ENCODE measurements at regions not wholly inside any gene's neighbourhood (a gene's known extent, or its start where the extent isn't known, plus 50 kb on each side); places are given as distances from the start of the nearest gene placed in this dataset.

DNA sequence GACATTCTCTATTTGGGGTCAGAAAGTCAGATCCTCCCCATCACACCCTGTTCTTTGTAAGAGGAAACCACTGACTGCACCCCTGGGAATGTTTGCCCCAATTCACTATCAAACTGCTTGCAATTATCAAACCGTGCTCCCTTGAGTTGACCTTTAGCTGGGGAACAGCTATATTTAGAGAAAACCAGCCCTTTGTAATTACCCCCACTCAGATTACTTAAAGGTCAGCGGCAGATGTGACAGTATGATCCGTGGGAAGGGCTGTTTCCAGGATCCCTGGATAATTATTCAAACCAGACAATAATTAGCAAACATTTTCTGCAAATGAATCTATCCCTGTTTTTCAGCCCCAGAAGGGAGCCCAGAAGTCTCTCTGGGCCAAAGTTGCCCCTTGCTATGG, 242.7 kb downstream of the RRAGC start:
- H2AFZ ChIP-seq, result no peak overlapping the region
- Mint-ChIP-seq H3K27me3 (ENCODE audit: insufficient read depth, low read depth, poor library complexity) (peaks cover 4% of the 10 kb centered on the region), H3K9me3 (peaks cover 10% of the 10 kb centered on the region; the same call in 2 of the 3 replicates), H3K4me1 (no peaks in the 10 kb centered on the region), H3K4me3 (no peak overlapping the region), H3K27ac (no peak overlapping the region), H3K36me3 (ENCODE audit: low read depth) (peaks cover 4% of the 10 kb centered on the region; the same call in 2 of the 3 replicates)
- H3K4me3 ChIP-seq, result no peak overlapping the region
- H3K27ac ChIP-seq (ENCODE audit: low read depth), result no peak overlapping the region
- no peaks in the 10 kb centered on the region for H3K4me1 ChIP-seq (ENCODE audit: insufficient read depth)
- H3K79me2 ChIP-seq (replicated peaks; ENCODE audit: insufficient read depth), result no peaks in the 10 kb centered on the region
- H3K27me3 ChIP-seq (ENCODE audit: insufficient read depth), result no peaks in the 10 kb centered on the region
- H3F3A ChIP-seq (replicated peaks; ENCODE audit: low read depth), result no peaks in the 10 kb centered on the region
- ATAC-seq (no peak), DNase-seq (ENCODE audit: low spot score) (no peak)
- 0 out of 2 replicates have a peak, but pooled peaks cover 3% of the 10 kb centered on the region for H3K9me2 ChIP-seq (ENCODE audit: insufficient read depth)
- no peaks in the 10 kb centered on the region for H4K20me1 ChIP-seq (replicated peaks; ENCODE audit: insufficient read depth)
- no peaks in the 10 kb centered on the region for H3K36me3 ChIP-seq (ENCODE audit: insufficient read depth)
- TF ChIP-seq, protein P1, sequence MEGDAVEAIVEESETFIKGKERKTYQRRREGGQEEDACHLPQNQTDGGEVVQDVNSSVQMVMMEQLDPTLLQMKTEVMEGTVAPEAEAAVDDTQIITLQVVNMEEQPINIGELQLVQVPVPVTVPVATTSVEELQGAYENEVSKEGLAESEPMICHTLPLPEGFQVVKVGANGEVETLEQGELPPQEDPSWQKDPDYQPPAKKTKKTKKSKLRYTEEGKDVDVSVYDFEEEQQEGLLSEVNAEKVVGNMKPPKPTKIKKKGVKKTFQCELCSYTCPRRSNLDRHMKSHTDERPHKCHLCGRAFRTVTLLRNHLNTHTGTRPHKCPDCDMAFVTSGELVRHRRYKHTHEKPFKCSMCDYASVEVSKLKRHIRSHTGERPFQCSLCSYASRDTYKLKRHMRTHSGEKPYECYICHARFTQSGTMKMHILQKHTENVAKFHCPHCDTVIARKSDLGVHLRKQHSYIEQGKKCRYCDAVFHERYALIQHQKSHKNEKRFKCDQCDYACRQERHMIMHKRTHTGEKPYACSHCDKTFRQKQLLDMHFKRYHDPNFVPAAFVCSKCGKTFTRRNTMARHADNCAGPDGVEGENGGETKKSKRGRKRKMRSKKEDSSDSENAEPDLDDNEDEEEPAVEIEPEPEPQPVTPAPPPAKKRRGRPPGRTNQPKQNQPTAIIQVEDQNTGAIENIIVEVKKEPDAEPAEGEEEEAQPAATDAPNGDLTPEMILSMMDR (conservative IDR thresholded peaks at IDR 0.05; ENCODE audit: low read depth in 2 of 2), result no peak
- TF ChIP-seq EZH2phosphoT487 (IDR thresholded peaks at IDR 0.05; ENCODE audit: unreplicated experiment) (no peak), CREB1 (CRISPR knock-in tag; IDR thresholded peaks at IDR 0.05; ENCODE audit: low read depth) (no peak), STAT1 (IDR thresholded peaks at IDR 0.05; ENCODE audit: unreplicated experiment) (no peak), ZNF114 (CRISPR knock-in tag; IDR thresholded peaks at IDR 0.05) (no peak), NANOG (IDR thresholded peaks at IDR 0.05; ENCODE audit: borderline replicate concordance) (no peak), POLR2AphosphoS5 (IDR thresholded peaks at IDR 0.05; ENCODE audit: low read depth) (no peak), ZNF331 (CRISPR knock-in tag; IDR thresholded peaks at IDR 0.05; ENCODE audit: low read depth) (no peak), EZH2 (IDR thresholded peaks at IDR 0.05; ENCODE audit: low read depth, unreplicated experiment) (no peak), JUNB (IDR thresholded peaks at IDR 0.05; ENCODE audit: unreplicated experiment) (no peak)
- TF ChIP-seq, protein P2, sequence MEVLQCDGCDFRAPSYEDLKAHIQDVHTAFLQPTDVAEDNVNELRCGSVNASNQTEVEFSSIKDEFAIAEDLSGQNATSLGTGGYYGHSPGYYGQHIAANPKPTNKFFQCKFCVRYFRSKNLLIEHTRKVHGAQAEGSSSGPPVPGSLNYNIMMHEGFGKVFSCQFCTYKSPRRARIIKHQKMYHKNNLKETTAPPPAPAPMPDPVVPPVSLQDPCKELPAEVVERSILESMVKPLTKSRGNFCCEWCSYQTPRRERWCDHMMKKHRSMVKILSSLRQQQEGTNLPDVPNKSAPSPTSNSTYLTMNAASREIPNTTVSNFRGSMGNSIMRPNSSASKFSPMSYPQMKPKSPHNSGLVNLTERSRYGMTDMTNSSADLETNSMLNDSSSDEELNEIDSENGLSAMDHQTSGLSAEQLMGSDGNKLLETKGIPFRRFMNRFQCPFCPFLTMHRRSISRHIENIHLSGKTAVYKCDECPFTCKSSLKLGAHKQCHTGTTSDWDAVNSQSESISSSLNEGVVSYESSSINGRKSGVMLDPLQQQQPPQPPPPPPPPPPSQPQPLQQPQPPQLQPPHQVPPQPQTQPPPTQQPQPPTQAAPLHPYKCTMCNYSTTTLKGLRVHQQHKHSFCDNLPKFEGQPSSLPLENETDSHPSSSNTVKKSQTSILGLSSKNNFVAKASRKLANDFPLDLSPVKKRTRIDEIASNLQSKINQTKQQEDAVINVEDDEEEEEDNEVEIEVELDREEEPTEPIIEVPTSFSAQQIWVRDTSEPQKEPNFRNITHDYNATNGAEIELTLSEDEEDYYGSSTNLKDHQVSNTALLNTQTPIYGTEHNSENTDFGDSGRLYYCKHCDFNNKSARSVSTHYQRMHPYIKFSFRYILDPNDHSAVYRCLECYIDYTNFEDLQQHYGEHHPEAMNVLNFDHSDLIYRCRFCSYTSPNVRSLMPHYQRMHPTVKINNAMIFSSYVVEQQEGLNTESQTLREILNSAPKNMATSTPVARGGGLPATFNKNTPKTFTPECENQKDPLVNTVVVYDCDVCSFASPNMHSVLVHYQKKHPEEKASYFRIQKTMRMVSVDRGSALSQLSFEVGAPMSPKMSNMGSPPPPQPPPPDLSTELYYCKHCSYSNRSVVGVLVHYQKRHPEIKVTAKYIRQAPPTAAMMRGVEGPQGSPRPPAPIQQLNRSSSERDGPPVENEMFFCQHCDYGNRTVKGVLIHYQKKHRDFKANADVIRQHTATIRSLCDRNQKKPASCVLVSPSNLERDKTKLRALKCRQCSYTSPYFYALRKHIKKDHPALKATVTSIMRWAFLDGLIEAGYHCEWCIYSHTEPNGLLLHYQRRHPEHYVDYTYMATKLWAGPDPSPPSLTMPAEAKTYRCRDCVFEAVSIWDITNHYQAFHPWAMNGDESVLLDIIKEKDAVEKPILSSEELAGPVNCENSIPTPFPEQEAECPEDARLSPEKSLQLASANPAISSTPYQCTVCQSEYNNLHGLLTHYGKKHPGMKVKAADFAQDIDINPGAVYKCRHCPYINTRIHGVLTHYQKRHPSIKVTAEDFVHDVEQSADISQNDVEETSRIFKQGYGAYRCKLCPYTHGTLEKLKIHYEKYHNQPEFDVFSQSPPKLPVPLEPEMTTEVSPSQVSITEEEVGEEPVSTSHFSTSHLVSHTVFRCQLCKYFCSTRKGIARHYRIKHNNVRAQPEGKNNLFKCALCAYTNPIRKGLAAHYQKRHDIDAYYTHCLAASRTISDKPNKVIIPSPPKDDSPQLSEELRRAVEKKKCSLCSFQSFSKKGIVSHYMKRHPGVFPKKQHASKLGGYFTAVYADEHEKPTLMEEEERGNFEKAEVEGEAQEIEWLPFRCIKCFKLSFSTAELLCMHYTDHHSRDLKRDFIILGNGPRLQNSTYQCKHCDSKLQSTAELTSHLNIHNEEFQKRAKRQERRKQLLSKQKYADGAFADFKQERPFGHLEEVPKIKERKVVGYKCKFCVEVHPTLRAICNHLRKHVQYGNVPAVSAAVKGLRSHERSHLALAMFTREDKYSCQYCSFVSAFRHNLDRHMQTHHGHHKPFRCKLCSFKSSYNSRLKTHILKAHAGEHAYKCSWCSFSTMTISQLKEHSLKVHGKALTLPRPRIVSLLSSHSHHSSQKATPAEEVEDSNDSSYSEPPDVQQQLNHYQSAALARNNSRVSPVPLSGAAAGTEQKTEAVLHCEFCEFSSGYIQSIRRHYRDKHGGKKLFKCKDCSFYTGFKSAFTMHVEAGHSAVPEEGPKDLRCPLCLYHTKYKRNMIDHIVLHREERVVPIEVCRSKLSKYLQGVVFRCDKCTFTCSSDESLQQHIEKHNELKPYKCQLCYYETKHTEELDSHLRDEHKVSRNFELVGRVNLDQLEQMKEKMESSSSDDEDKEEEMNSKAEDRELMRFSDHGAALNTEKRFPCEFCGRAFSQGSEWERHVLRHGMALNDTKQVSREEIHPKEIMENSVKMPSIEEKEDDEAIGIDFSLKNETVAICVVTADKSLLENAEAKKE (CRISPR knock-in tag; IDR thresholded peaks at IDR 0.05), result no peak
- TF ChIP-seq, protein P3, sequence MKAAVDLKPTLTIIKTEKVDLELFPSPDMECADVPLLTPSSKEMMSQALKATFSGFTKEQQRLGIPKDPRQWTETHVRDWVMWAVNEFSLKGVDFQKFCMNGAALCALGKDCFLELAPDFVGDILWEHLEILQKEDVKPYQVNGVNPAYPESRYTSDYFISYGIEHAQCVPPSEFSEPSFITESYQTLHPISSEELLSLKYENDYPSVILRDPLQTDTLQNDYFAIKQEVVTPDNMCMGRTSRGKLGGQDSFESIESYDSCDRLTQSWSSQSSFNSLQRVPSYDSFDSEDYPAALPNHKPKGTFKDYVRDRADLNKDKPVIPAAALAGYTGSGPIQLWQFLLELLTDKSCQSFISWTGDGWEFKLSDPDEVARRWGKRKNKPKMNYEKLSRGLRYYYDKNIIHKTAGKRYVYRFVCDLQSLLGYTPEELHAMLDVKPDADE (IDR thresholded peaks at IDR 0.05), result no peak
- TF ChIP-seq, protein P4, sequence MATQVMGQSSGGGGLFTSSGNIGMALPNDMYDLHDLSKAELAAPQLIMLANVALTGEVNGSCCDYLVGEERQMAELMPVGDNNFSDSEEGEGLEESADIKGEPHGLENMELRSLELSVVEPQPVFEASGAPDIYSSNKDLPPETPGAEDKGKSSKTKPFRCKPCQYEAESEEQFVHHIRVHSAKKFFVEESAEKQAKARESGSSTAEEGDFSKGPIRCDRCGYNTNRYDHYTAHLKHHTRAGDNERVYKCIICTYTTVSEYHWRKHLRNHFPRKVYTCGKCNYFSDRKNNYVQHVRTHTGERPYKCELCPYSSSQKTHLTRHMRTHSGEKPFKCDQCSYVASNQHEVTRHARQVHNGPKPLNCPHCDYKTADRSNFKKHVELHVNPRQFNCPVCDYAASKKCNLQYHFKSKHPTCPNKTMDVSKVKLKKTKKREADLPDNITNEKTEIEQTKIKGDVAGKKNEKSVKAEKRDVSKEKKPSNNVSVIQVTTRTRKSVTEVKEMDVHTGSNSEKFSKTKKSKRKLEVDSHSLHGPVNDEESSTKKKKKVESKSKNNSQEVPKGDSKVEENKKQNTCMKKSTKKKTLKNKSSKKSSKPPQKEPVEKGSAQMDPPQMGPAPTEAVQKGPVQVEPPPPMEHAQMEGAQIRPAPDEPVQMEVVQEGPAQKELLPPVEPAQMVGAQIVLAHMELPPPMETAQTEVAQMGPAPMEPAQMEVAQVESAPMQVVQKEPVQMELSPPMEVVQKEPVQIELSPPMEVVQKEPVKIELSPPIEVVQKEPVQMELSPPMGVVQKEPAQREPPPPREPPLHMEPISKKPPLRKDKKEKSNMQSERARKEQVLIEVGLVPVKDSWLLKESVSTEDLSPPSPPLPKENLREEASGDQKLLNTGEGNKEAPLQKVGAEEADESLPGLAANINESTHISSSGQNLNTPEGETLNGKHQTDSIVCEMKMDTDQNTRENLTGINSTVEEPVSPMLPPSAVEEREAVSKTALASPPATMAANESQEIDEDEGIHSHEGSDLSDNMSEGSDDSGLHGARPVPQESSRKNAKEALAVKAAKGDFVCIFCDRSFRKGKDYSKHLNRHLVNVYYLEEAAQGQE (IDR thresholded peaks at IDR 0.05; ENCODE audit: unreplicated experiment), result no peak
- H3K4me2 ChIP-seq, result no peak overlapping the region

Data from GM23338 (cell line).